ENCODE measurements at regions not wholly inside any gene's neighbourhood (a gene's known extent, or its start where the extent isn't known, plus 50 kb on each side); places are given as distances from the start of the nearest gene placed in this dataset.

DNA sequence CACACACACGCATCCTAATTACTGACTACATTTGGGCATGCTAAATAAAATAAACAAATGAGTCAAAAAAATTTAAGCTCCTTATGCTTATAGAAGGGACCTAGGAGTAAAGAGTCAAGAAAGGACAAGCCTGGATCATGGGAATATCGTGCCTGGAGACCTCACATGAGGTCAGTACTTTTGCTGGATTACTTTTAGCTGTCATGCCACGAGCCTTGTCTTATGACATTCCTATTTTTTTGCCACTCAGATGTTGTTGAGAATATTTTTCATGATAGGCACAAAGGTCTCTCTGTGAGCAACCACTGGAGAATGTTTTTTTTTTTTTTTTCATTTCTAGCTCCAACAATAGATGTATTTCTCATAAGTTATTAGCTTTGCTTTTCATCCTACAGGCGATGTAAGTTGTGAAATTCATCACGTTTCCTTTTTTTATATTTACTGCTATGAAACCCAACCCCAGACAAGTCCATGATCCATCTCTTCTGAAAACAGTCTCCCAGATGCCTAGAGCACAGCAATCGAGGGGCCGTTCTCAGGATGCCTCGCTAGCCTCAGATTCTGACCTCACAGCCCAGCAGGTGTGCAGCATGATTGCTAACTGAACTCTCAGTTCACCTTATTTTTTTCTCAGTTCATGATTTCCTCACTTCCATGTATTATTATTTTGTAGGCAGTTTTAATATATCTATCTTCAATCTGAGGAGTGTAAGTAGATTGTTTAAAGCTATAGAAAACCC is 464.5 kb downstream of the IRS1 start:
- H3K27ac ChIP-seq, result no peak overlapping the region
- no peak for TF ChIP-seq Cebpa-rat (IDR thresholded peaks at IDR 0.05)
- H4K20me1 ChIP-seq, result no peaks in the 10 kb centered on the region
- no peaks in the 10 kb centered on the region for H3K4me1 ChIP-seq
- H3K9ac ChIP-seq, result no peak overlapping the region
- no peaks in the 10 kb centered on the region for H3K9me3 ChIP-seq
- H3K27me3 ChIP-seq, result no peaks in the 10 kb centered on the region
- H3K36me3 ChIP-seq, result no peaks in the 10 kb centered on the region
- no peak overlapping the region for H3K4me3 ChIP-seq
- H3K4me2 ChIP-seq, result no peak overlapping the region

DNA sequence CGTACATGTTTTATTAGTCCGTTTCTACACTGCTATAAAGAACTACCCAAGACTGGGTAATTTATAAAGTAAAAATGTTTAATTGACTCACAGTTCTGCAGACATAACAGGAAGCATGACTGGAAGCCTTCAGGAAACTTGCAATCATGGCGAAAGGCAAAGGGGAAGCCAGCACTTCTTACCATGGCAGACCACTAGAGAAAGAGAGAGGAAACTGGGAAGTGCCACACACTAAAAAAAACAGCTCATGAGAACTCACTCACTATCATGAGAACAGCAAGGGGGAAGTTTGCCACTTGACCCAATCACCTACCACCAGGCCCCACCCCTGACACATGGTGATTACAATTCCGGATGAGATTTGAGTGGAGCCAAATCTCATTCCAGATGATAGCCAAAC is 466.2 kb downstream of the IRS1 start:
- no peak for TF ChIP-seq Cebpa-rat (IDR thresholded peaks at IDR 0.05)
- H3K4me2 ChIP-seq, result no peak overlapping the region
- H3K9me3 ChIP-seq, result no peaks in the 10 kb centered on the region
- no peak overlapping the region for H3K9ac ChIP-seq
- no peak overlapping the region for H3K4me3 ChIP-seq
- no peaks in the 10 kb centered on the region for H3K27me3 ChIP-seq
- H3K36me3 ChIP-seq, result no peaks in the 10 kb centered on the region
- no peaks in the 10 kb centered on the region for H4K20me1 ChIP-seq
- H3K27ac ChIP-seq, result no peak overlapping the region
- H3K4me1 ChIP-seq, result no peaks in the 10 kb centered on the region

DNA sequence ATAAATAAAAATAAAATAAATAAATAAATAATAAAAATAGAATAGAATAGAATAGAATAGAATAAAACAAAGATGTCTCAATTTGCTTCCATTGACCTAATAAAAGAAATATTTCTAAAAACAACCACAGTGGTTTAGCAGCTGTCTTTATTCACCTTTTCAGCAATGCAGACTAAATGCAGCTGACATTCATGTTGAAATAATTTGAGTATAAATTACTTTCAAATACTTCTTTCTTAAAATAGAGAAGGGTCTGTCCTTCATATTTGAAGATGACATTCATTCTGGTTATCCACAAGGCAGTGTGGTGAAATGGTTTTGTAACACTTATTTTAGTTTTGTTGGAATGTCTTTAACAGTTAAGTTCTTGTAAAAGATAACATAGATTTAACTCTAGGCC is 469.4 kb downstream of the IRS1 start:
- H3K36me3 ChIP-seq, result no peaks in the 10 kb centered on the region
- H3K27me3 ChIP-seq, result no peaks in the 10 kb centered on the region
- no peak overlapping the region for H3K4me3 ChIP-seq
- H3K27ac ChIP-seq, result no peak overlapping the region
- TF ChIP-seq Cebpa-rat (IDR thresholded peaks at IDR 0.05), result no peak
- H3K9ac ChIP-seq, result no peak overlapping the region
- no peaks in the 10 kb centered on the region for H3K9me3 ChIP-seq
- peaks cover 3% of the 10 kb centered on the region; the same call in 1 of the 2 replicates for H3K4me1 ChIP-seq
- no peaks in the 10 kb centered on the region for H4K20me1 ChIP-seq
- H3K4me2 ChIP-seq, result no peak overlapping the region

DNA sequence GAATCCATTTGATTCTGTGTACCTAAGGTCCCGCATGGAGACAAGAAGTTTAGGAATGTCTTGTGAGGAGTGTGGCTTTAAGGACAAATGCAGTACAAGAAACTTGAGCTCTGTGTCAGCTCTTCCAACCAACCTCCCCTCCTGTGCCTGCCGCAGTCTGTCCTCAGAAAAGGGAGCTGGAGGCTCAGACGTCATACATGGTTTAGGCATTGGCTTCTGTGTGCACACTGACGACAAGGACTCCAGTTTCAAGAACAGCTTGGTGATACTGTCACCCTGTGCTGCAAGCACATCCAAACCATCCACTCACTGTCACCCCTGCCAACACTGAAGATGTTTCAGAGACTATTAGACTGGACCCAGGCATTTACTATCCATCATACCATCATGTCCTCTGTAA is 470.4 kb downstream of the IRS1 start:
- Histone ChIP-seq H3K4me2 (no peak overlapping the region), H3K4me1 (peaks cover 3% of the 10 kb centered on the region; the same call in 1 of the 2 replicates), H4K20me1 (no peaks in the 10 kb centered on the region), H3K36me3 (no peaks in the 10 kb centered on the region), H3K9ac (no peak overlapping the region), H3K9me3 (no peaks in the 10 kb centered on the region), H3K27me3 (no peaks in the 10 kb centered on the region), H3K27ac (no peak overlapping the region), H3K4me3 (no peak overlapping the region)
- TF ChIP-seq Cebpa-rat (IDR thresholded peaks at IDR 0.05), result no peak

DNA sequence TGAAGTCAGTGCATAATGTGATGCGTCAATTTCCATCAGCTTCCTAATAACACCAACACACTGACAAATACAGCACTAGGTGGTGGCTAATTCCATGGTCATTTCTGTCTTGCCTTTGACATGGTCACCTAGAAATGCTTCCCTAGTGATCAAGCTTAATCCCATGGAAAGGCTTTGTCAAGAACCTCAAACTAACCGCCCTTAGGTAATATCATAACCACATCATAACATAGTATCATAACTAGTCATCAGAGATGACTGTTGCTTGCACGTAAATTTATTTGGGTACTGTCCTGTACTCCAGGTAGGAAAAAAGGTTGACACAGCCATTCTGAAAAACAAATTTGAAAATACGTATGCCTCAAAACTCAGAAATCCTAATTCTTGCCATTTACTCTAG is 471.8 kb downstream of the IRS1 start:
- H3K27ac ChIP-seq, result no peak overlapping the region
- no peak for TF ChIP-seq Cebpa-rat (IDR thresholded peaks at IDR 0.05)
- H3K4me1 ChIP-seq, result peaks cover 3% of the 10 kb centered on the region; the same call in 1 of the 2 replicates
- no peaks in the 10 kb centered on the region for H3K36me3 ChIP-seq
- no peaks in the 10 kb centered on the region for H3K27me3 ChIP-seq
- H3K4me2 ChIP-seq, result no peak overlapping the region
- no peak overlapping the region for H3K4me3 ChIP-seq
- H3K9me3 ChIP-seq, result no peaks in the 10 kb centered on the region
- no peaks in the 10 kb centered on the region for H4K20me1 ChIP-seq
- no peak overlapping the region for H3K9ac ChIP-seq

DNA sequence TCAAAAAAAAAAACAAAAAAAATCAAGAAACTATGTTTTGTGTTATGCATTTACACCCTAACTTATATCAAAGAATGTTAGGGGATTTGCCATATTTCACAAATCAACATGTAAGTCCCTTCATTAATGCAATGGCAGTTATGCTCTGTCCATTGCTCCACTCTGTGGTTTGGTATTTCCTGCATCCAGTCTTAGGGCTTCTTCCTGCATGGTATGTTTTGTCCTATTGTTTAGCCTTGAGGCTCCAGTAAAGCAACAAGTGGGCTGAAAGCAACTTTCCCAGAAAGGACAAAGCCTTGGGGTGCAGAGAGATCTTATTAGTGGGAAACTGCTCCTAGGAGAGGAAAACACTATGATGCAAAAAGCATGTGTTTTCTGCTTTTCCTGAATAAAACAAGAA is 474.1 kb downstream of the IRS1 start:
- H3K4me2 ChIP-seq, result no peak overlapping the region
- TF ChIP-seq Cebpa-rat (IDR thresholded peaks at IDR 0.05), result no peak
- no peak overlapping the region for H3K27ac ChIP-seq
- no peak overlapping the region for H3K9ac ChIP-seq
- no peaks in the 10 kb centered on the region for H3K36me3 ChIP-seq
- H3K4me3 ChIP-seq, result no peak overlapping the region
- H3K27me3 ChIP-seq, result no peaks in the 10 kb centered on the region
- peaks cover 3% of the 10 kb centered on the region; the same call in 1 of the 2 replicates for H3K4me1 ChIP-seq
- H4K20me1 ChIP-seq, result no peaks in the 10 kb centered on the region
- H3K9me3 ChIP-seq, result no peaks in the 10 kb centered on the region

DNA sequence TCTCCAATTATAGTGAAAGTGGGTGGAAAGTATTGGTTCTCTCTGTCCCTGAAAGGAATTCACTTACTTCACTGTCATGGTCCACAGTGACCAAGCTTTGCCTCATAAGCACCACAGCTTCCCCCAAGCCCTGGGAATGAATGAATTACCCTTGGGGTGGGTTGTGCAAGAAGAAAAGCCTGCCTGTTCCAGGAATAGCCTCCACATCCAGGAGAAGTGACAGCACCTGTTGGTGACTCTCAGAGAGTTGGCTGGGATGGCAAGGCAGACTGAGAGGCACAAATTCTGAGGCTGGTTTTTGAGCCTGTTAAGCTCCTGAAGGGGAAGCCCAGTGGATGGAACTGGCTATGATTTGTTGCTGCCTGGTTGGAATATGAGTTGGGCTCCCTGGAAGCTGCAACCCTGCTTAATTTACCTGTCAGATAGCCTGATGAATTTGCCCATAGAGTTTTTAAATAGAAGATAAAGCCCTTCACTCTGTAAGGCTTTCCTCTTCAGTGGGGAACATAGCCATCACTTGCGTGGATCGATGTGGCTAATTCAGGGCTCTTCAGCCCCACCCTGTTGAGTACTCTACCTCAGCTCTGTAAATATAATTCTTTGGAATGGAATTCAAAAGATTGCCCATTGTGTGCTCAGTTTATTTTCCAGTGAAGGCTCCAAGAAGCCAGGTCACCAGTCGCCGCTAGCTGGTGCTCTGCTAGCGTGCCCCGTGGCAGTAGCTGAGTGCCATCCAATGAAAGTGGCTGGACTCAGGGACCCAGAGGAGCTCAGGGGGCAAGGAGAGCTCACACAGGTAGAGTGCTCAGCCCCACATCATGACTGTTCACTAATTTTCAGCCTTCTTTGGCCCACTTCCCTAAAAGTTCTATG is 479.3 kb downstream of the IRS1 start:
- Histone ChIP-seq H3K9me3 (no peaks in the 10 kb centered on the region), H3K27me3 (no peaks in the 10 kb centered on the region), H3K4me3 (no peak overlapping the region), H4K20me1 (no peaks in the 10 kb centered on the region), H3K9ac (no peak overlapping the region), H3K4me1 (no peaks in the 10 kb centered on the region), H3K36me3 (no peaks in the 10 kb centered on the region), H3K27ac (no peak overlapping the region), H3K4me2 (no peak overlapping the region)
- no peak for TF ChIP-seq Cebpa-rat (IDR thresholded peaks at IDR 0.05)

DNA sequence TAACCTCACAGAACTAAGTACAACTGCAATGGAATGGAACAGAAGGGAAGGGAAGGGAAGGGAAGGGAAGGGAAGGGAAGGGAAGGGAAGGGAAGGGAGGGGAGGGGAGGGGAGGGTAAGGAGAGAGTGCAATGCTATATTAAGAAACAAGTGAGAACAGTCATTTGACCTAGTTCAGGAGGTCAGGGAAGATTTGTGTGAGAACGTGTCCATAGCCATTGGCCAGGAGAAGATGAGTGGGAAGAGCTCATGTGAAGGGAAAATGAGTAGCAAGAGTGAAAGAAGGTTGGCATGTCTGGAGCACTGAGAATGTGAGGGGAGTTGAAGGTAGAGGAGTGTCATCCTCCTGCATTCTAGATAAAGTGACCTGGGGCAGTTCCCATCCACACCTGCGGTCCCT is 481.6 kb downstream of the IRS1 start:
- Histone ChIP-seq H3K4me1 (no peaks in the 10 kb centered on the region), H3K9me3 (no peaks in the 10 kb centered on the region), H3K27me3 (no peaks in the 10 kb centered on the region), H3K36me3 (no peaks in the 10 kb centered on the region), H4K20me1 (no peaks in the 10 kb centered on the region), H3K4me3 (no peak overlapping the region), H3K9ac (no peak overlapping the region), H3K4me2 (no peak overlapping the region), H3K27ac (no peak overlapping the region)
- no peak for TF ChIP-seq Cebpa-rat (IDR thresholded peaks at IDR 0.05)

DNA sequence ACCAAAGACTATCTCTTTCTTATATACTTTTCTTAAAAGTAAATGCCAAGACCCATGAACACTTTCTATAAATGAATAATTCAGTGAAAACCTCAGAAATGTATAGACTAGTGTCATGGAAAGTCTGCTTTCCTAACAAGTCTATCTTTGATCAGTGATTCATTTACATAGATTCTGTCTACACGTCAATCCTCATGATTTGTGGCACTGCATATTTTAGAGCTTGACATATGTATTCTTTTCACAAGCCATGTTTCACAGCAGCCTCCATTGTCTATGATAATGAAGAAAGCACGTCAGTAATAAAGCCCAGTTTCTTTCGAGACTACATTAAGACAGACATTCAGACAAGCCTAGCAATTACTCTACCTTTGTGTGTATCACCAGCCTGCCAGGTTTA is 486.6 kb downstream of the IRS1 start:
- Histone ChIP-seq H3K36me3 (no peaks in the 10 kb centered on the region), H3K27me3 (no peaks in the 10 kb centered on the region), H3K27ac (no peak overlapping the region), H3K4me2 (no peak overlapping the region), H3K4me1 (peaks cover 26% of the 10 kb centered on the region), H4K20me1 (no peaks in the 10 kb centered on the region), H3K9ac (no peak overlapping the region), H3K4me3 (no peak overlapping the region), H3K9me3 (no peaks in the 10 kb centered on the region)
- no peak for TF ChIP-seq Cebpa-rat (IDR thresholded peaks at IDR 0.05)

DNA sequence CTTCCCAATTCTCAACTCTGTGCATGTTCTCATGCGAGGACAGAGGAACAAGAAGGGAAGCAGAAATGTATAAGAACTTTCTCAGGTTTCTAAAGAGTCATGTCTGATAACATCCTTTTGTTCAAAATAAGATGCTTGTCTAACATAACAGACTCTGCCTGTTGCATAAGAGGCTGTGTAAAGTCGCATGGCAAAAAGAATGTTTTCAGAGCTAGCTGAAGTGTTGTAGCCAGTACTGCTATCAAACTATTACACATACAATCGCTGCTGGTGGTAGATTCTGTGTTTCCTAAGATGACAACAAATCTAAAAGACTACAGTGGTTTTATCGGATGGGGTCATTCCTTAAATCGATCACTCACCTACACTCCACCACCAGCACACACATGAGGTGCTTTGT is 487.5 kb downstream of the IRS1 start:
- Histone ChIP-seq H3K4me2 (no peak overlapping the region), H3K27me3 (no peaks in the 10 kb centered on the region), H4K20me1 (no peaks in the 10 kb centered on the region), H3K4me3 (no peak overlapping the region), H3K9ac (no peak overlapping the region), H3K9me3 (no peaks in the 10 kb centered on the region), H3K4me1 (peaks cover 35% of the 10 kb centered on the region), H3K27ac (no peak overlapping the region), H3K36me3 (no peaks in the 10 kb centered on the region)
- no peak for TF ChIP-seq Cebpa-rat (IDR thresholded peaks at IDR 0.05)
